ENCODE measurements at regions not wholly inside any gene's neighbourhood (a gene's known extent, or its start where the extent isn't known, plus 50 kb on each side); places are given as distances from the start of the nearest gene placed in this dataset.

GRCh38 chr3:59277816-59278215 lies 228.0 kb upstream of the CFAP20DC start:
- FAIRE-seq: no peak

DNA sequence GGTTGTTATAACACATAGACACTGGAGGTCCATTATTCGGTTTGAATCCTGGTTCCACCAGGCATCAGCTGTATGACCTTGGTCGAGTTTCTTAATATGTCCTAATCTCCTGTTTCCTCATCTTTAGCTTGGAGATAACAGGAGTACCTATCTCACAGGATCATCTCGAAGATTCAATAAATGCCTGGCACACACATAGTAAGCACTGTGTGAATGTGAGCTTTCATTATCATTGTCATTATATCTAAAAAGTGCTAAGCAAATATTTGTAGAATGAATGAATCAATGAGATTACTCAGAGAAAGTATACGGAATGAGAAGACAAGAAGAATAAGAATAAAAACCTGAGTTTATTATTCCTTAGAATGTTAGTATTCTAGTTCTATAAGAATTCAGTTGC lies 227.4 kb upstream of the CFAP20DC start:
- no peak for FAIRE-seq

GRCh38 chr3:59273976-59274375 lies 224.2 kb upstream of the CFAP20DC start:
- no peak for FAIRE-seq

GRCh38 chr3:59271971-59272370 lies 222.1 kb upstream of the CFAP20DC start:
- FAIRE-seq: no peak

DNA sequence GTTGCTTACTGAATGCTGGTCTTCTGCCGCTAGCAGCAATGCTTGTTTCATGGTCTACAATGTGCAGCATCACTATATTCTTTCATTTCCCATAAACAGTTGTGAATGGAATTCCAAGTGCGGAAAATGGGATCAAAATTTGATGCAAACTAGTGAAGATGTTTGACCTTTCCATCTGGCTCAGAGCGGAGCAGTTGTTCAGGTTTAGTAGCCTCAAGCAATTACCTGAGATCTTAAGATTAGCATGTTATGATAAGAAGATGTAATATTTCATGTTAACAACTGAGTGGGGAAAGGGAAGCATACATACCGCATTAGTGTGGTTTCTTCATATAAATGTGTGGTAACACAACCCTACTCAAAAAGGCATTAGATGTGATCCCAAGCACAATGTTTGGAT lies 221.1 kb upstream of the CFAP20DC start:
- no peak for FAIRE-seq

DNA sequence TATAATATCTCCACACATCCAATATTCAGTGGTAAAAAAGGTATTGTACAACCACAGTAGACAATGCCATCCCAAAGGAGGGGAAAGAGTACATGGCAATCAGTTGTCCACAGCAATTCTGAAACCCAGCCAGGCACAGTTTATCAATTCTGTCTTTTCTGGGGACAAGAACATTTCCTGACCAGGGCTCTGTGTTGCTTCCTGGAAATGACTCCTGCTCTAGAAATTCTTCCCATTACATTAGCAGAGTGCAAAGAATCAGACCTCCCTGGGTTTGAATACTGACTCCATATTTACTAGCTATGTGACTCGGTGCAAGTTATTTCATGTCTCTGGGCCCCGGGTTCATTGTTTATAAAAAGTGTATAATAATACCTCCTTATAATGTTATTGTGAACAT lies 220.4 kb upstream of the CFAP20DC start:
- FAIRE-seq: no peak

DNA sequence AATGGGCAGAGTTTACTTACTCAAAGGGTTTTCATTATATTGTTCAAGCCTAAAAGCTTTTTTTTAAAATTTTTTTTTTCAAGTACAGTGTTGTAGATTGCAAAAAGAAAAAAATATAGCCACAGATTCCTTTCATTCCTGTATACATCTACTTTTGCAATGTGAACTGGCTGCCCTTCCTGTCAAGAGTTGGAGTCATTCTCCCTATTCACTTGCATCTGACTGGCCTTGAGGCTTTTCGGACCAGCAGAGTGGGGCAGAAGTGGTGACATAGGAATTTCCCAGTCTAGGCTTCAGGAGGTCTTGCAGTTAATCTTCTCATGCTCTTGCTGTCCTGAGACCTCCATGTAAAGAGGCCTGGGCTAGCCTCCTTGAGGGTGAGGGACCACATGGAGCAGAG lies 218.3 kb upstream of the CFAP20DC start:
- no peak for FAIRE-seq

DNA sequence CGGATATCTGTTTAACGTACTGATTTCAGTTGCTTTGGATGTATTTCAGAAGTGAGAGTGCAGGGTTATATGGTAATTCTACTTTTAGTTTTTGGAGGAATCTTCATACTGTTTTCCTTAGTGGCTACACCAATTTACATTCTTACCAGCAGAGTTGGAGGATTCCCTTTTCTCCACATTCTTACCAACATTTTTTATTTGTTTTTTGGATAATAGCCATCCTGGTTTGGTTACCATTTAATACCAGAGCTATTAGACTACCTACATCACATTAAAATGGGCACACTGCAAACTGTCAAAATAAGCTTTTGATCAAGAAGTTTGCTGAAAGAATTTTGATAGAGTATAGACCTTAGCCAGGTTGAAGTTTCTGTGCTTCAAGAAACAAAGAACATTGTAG lies 217.2 kb upstream of the CFAP20DC start:
- FAIRE-seq: no peak

DNA sequence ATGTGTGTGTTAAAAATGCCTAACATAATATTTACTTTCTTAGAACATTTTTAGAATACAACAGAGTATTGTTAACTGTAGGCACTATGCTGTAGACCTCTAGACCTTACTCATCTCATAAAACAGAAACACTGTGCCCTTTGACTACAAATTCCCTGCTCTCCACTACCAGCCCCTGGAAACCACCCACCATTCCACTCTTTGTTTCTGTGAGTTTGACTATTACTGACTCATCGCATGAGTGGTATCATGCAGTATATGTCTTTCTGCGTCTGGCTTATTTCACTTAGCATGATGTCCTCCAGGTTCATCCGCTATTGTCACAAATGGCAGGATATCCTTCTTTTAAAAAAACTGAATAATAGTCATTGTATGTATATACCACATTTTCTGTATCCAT lies 216.7 kb upstream of the CFAP20DC start:
- FAIRE-seq: no peak

DNA sequence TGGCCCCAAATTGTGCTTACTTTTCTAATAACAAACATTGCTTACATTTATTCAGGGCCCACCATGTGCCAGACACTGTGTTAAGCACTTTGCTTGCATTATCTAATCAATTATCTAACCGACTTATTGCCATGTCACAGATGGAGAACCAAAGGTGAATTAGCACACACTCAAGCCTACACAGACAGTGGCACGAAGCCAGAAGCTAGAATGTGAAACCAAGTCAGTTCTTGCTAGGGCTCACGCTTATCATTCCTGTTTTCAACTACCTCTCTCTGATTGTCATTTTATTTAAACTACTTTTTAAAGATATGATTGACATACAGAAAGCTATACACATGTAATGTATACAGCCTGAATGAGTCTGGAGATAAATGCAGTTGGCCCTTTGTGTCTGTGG lies 215.7 kb upstream of the CFAP20DC start:
- FAIRE-seq: no peak

DNA sequence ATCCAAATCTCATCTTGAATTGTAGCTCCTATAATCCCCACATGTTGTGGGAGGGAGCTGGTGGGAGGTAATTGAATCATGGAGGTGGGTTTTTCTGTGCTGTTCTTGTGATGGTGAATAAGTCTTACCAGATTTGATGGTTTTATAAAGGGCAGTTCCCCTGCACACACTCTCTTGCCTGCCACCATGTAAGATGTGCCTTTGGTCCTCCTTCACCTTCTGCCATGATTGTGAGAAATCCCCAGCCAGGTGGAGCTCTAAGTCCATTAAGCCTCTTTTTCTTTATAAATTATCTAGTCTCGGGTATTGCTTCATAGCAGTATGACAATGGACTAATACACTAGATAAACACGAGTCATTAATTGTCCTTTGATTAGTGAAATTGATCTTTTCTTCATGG lies 214.5 kb upstream of the CFAP20DC start:
- no peak for FAIRE-seq

GRCh38 chr3:59263152-59263551 lies 213.3 kb upstream of the CFAP20DC start:
- FAIRE-seq: no peak

GRCh38 chr3:59262076-59262498 lies 212.3 kb upstream of the CFAP20DC start:
- no peak for FAIRE-seq

GRCh38 chr3:59261009-59261408 lies 211.2 kb upstream of the CFAP20DC start:
- FAIRE-seq: no peak

- no peak for FAIRE-seq
Observed at GRCh38 chr3:59258550-59259260, 208.9 kb upstream of the CFAP20DC start.

- no peak for FAIRE-seq
Observed at GRCh38 chr3:59257506-59257905, 207.7 kb upstream of the CFAP20DC start.

GRCh38 chr3:59256230-59256629 lies 206.4 kb upstream of the CFAP20DC start:
- no peak for FAIRE-seq

- no peak for FAIRE-seq
Observed at GRCh38 chr3:59254976-59255375, 205.2 kb upstream of the CFAP20DC start.

DNA sequence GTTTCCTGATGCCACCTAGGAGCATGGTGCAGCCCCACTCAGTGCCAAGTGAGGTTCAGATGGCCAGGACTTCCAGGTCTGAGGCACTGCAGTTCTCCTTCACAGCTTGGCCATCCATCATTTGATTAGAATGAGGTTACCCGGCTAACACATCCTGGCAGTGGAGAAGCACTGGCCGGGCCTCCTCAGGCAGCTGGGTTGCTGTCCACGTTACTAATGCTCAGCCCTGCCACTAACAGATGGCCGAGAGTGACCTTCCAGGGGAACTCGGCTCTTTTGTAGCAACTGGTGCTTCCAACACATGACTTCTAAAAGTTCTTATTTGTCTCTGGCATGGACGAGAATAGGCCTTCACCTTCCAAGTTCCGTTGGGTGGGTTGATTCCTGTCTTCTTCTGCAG lies 204.6 kb upstream of the CFAP20DC start:
- no peak for FAIRE-seq

DNA sequence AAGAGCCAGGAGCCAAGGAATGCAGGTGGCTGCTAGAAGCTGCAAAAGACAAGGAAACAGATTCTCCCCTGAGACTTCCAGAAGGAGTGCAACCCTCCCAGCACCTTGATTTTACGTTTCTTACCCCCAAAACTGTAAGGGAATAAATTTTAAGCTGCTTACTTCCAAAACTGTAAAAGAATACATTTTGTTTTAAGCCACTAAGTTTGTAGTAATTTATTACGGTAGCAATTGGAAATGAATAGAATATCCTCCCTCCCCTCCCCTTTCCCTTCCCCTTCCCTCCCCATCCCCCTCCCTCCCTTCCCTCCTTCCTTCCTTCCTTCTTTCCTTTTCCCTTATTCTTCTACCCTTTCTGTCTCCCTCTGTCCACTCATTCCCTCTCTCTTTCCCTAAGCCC lies 203.7 kb upstream of the CFAP20DC start:
- no peak for FAIRE-seq

DNA sequence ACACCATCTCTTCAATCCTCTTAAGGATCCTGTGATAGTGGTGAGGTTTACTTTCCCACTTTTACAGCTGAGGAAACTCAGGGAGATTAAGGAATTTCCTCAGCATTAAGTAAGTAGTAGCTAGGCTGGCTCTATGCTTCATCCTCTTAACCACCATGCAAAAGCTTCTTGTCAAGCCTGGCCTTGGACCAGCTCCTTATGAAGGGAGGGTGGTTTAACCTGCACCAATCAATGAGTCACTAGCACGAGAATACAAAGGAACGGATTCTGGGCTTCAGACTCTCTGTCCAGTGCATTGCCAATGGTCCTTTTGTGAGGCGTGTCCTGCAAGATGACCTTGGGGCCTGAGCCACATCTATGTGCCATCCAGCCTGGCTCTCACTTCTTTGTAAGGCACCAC lies 202.0 kb upstream of the CFAP20DC start:
- no peak for FAIRE-seq

GRCh38 chr3:59250600-59250999 lies 200.8 kb upstream of the CFAP20DC start:
- no peak for FAIRE-seq

DNA sequence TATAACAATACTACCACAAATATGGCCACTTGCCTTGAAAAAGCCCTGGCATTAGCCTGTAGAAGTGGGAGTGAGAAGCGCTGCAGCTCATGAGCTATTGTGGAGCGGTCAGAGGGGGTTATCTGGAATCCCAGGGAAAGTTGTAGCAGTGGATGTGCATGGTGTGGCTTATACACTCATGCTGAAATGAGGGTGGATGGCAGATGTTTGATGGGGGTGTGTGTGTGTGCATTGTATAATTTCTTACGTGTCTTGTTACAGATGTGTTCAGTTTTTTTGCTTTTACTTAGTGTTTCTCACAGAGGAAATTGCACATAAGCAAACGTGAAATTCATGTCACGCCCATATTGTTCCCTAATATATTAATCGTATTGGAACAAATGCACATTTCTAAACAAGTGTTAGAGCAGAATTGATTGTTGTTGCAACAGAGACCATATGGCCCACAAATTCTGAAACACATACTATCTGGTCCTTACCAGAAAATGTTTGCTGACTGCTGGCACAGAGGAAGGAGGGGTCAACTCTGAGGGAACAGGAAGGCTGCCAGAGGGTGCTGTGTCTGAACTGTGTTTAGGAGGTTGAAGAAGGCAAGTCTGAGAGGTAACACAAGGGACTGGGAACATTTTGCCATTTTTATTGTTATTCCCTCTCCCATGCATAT lies 200.0 kb upstream of the CFAP20DC start:
- FAIRE-seq: no peak

- FAIRE-seq: no peak
Observed at GRCh38 chr3:59249004-59249403, 199.2 kb upstream of the CFAP20DC start.

DNA sequence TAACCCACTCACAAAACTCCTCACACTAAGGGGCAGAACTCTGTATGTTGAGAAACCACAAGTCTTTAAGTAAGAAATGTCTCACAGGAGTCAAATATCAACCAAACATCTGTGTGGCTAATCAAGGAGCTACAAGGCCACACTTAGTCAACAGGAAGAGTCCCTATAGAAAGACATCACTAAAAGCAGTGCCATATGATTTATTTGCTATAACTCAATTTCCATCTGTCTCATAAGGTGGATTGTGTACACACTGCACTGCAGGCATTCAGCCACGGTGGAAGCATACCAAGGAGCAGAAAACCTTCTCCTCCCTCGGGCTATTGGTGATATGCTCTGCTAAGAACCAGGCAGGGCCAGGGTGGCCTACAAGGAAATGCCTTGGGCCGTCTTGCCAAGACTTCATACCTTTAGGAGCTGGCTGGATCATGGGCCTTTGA lies 197.6 kb upstream of the CFAP20DC start:
- FAIRE-seq: no peak
